T1000 (cell line): ENCODE measurements at regions not wholly inside any gene's neighbourhood (a gene's known extent, or its start where the extent isn't known, plus 50 kb on each side); places are given as distances from the start of the nearest gene placed in this dataset.
"Not testable (repeated sequence)": the region's sequence is repeated elsewhere in the genome, so short reads cannot be mapped to it uniquely, and the experiment has no call there.

Experiments used
- DNase-seq: peaks from one replicate; lab custom pipeline; 2025; ENCODE audit warnings: mixed read lengths; lab: John Stamatoyannopoulos, UW

DNA sequence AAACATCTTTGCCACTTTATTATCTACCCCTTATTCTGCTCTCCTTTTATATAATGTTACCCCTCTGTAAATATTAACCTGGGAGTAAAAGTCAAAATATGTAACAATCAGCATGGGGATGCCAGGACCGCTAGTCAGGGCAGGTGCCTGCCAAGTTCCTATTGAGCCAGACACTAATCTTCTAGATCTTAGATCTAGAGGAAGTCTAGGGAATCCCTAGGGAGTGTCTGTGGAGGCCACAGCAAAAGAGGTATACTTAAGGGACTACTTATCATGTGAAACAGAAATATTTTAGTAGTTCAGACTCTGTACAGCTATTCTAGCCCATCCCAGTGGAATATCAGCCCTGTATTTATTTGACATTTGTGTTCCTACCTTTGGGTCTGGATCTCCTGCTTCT, 600.8 kb upstream of the CDH2 start:
- no peak for DNase-seq

DNA sequence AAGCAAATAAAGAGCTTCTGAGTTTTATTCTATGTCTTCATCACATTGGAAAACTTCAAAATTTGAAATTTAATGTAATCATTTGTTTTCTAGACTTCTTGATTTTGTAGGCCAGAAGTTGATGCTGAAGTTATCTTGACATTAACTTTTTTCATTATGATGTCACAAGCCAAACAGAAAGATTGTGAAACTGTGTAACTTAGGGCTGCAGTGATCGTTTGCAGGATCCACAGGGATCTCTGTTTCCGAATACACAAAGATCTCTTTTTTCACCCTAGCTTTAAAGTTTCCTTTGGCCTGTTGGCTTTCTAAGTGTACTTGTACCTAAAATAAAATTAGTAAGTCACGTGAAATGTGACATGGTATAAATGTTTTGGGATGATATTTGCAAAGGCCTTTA, 594.9 kb upstream of the CDH2 start:
- DNase-seq, result no peak

DNA sequence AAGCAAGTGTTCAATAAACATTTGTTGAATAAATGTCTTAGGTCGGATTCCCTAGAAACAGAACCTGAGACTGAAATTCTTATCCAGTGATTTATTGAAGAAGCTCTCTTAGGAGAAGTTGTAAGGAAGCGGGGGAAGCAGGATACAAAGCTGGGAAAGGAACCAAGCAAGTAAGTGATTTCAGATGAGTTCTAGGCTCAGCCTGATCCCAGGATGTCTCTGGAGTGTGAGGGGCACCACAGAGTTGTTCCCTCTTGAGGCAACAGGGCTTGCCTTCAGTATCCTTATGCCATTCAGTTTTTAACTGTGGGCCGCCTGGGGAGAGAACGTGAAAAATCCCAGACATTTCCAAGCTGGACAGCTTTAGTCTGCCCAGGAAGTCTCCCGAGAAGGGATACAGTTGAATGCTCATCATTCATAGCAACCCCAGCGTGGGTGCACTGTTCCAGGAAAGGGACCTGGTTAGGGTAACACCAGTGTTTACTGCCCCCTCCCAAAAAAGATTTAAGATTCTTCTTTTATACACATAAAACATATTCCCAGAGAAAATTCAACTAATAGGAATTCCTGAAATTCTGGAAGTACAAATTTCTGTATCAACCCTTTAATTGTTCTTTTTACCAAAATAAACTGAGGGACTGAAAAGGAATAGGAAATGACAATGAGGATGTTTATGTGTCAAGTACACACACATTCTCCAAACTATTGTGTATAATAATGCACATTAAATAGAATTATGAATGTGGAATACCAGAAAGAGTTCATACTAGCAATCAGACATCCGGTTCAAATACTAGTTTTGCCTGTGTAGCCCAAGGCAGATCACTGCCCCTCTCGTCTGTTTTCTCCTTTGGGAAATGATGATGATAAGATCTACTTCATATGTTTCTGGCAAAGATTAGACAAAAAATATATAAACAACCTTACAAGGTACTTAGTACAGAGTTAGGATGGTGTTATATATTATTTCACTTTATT, 592.1 kb upstream of the CDH2 start:
- no peak for DNase-seq

DNA sequence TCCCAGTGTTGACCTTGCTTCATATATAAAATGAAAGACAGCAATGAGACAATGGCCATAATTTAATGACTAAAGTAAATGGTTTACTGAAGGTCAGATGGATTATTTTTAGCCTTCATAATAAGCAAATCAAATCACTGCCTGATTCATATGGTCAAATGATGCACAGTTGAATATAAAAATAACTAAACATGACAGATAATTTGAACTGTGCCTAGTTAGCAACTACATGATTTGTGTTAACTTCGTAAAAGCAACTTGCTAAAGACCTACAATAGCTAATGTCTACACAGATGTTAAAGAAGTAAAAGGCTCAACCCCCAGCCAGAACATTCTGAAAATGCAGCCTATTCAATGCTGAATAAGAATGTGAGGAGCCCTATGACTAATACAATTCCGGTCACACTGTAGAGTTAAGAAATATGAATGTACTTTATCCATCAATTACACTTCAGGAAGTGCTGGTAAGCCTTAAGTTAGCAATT, 590.8 kb upstream of the CDH2 start:
- DNase-seq, result no peak

DNA sequence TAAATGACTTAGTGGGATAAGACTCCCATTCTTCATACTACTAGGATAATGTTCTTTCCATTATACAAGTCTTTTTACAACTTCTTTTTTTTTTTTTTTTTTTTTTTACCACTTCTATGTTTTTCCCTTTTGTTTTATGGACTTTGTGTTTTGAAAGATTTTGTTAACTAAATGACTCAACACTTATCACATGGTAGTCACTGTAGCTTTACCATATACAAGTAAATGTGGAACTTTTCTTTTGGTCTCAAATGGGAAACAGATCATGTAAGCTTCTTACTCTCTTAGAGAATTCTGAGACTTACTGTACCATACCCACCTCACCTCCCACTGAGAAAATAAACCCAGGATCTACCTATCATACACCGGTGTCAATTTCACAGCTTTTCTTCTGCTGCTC, 590.3 kb upstream of the CDH2 start:
- DNase-seq, result no peak

DNA sequence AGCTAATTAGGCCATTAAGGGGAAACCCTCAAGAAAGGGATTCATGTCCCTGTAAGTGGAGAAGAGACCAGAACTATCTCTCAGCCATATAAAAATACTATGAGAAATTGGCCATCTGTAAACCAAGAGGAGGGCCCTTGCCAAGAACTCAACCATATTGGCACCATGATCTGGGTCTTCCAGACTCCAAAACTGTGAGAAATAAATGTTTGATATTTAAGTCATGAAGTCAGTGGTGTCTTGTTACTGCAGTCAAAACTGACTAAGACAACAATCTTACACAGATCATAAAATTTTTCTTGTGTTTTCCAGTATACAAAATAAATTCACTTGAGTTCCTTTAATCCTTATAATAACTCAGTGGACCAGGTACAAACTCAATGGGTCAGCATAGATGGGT, 589.8 kb upstream of the CDH2 start:
- no peak for DNase-seq

DNA sequence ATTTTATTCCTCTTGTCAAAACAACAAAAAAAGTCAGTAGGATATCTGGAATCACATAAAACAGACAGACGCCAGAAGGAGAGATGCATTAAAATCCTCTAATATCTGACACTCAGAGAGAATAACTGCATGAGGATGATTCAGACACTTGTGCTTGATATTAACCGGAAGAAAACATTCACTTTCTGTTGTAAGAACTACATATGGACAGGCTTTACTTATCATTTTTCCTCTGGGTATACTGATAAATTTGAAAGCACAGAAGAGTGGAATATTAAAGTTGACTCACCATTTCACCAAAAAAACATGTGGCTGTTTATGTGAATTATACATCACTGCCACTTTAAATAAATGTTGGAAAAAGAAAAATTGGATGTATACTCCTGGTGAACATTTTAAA, 589.1 kb upstream of the CDH2 start:
- DNase-seq, result no peak

DNA sequence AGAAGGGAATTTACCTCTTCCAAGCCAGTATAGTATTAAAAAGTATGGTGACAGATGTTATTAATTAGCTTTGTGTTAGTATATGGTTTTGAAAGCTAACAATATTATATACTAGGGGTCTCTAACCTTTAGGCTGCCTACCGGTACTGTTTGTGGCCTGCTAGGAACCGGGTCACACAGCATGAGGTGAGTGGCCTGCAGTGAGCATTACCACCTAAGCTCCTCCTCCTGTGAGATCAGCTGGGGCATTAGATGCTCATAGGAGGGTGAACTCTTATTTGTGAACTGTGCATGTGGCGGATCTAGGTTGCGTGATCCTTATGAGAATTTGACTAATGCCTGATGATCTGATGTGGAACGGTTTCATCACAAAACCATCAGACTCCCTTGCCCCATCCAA, 583.4 kb upstream of the CDH2 start:
- DNase-seq, result no peak

DNA sequence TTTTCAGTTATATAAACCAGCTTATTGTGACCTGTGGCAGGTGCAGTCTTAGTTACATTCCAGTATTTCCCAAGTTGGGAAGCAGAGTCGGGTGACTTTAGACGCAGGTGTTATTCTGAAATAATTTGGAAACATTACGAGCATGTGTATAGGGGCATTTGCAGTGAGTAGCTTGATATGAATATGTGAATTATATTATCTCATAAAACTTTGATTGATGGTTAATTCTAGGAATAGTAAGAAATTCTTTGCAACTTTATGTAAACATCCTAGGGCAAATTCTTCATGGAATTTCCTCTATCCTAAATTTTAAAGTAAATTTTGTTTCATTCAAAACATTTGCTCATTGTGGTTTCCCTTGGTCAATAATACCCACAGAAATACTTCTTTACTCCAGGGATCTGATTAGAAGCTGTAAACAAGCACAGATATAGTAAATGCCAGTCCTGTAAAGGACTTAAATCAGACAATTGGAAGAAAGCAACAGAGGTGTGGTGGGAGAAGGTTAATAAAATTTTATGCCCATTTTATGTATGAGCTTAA, 580.6 kb upstream of the CDH2 start:
- no peak for DNase-seq

DNA sequence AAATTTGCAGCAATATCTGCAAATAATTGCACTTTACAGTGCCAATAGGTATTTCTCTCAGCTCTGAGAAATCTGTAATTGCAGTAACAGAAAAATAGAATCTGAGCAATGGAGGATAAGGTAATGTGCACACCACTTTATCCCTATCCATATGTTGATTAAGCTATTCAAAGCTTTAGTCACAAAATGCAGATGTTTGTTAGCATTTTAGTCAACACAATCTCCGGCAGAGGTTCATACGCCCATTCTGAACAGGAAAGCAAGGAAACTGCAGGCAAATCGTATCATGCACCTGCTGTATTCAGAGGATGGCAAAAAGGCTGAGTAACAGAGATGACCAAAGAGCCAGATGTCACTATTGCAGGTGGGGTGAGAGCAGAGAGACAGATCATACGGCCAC, 566.2 kb upstream of the CDH2 start:
- DNase-seq, result no peak

DNA sequence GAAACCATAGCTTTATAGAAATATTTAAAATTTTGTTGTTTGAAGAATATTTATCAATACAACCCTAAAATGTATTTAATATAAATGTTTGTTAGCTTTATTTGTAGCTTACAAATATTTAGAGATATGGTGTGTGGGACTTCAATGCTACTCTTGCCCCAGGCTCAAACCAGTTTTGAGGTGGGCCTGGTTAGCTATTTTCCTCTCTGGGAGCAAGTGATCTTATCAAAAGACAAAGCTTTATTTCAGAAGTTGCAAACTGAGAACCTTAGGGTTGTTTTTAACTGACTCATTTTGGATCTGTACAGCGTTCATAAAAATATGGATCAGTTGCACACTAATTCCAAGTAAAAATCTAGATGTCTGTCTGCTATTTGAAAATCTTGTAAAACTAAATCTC, 563.6 kb upstream of the CDH2 start:
- no peak for DNase-seq

DNA sequence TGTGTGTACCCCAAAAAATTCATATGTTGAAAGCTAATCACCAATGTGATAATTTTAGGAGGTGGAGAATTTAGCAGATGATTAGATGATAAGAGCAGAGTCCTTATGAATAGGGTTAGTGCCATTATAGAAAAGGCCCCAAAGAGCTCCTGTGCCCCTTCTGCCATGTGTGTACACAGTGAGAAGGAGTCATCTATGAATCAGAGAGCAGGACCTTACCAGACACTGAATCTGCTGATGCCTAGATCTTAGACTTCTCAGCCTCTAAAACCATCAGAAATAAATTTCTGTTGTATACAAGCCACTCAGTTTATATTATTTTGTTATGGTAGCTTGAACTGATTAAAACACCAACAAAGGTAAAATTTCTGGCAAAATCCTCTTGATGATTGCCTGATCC, 560.0 kb upstream of the CDH2 start:
- no peak for DNase-seq

DNA sequence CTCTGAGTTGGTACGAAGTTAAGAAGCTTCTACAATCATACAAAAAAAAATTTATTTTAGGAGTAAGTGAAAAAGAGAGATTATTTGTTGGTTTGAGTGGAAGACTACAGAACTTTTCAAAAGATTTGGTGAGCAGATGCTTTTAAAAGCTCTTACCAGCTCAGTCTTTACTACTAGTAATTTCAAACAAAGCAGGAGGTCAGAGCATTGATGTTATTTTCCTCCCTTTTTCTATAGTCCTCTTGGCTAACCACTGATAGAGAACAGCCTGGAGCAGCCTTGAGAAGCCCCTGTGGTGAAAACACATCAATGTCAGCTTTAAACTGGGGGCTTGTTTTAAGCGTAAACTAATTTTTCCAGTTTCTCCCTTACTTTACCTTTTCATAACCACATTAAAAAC, 559.3 kb upstream of the CDH2 start:
- DNase-seq, result no peak

DNA sequence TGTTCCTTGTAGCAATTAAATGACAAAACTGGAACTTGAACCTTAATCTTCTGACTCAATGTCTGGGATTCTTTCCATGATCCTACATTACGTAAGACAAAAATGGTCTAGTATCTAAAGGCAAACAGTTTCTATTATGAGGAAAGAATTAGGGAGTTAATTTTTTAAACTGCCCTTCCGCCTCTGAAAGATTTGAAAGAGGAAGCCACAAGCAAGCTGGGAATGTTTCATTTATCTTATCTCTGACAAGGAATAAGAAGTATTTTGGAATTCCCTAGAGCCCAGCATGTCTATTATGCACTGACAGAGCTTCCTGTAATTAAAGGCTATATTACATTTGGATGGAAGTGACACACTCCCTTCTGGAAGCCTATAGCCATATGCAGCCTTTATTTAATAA, 558.8 kb upstream of the CDH2 start:
- DNase-seq, result no peak

DNA sequence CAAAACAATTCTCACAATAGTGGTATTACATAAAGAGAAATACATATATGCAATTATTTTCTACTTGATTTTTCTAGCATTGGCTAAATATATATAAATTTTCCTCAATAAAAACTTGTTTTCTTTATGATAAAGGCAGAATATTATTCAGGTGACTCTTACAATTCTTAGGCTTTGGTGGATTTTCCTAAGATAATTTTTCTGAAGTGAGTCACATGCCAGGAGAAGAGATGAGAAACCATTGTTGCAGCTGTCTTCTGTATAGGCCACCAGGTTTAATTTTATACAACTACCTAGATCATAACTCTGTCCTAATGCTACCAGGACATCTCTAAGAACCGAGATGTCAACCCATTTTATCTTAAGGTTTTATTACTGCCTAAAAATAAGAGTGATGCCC, 552.4 kb upstream of the CDH2 start:
- DNase-seq, result no peak

DNA sequence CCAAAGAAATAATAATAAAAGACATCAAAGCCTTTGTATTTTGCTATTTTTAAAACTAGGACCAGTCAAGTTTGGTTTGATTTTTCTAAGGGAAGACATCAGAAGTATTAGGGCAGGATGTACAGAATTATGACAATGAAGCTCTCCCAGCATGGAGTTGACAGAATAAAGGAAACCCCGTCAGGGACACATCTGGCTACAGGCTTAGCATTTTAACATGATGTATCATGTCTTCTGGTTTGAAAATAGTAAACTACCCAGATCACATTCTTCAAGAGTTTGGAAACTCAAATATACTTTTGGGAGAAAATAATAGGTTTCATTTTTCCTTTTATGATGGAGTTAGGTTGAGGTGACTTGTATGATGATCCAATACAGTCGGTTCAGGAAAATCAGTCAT, 552.0 kb upstream of the CDH2 start:
- DNase-seq, result no peak

DNA sequence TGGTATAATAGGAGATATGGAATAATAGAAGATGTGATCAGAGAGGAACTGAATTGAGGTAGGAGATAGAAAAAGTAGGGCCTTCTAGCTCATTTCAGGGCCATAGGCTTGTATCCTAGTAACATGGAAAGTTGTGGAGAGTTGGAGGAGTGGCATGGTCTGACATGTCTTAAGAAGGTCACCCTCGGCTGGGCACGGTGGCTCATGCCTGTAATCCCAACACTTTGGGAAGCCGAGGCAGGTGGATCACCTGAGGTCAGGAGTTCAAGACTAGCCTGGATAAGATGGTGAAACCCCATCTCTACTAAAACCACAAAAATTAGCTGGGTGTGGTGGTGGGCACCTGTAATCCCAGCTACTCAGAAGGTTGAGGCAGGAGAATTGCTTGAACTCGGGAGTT, 550.3 kb upstream of the CDH2 start:
- DNase-seq, result not testable (repeated sequence)

DNA sequence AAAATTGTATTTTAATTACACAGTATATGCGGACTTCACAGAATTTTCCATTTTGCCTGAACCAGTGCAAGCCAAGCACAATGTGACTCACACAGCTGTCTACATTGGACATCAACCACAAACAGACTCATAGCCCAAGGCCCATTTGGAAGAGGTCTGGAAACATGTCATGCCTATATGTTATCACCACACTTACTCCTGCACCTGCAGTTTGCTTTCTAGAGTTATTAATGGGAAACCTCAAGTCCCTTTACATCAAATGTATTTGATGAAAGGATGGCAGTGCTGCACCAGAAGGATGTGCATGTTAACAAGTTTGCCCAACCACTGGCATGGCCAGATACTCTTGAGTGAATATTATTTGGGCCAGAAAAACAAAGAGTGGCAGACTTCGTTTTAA, 548.9 kb upstream of the CDH2 start:
- no peak for DNase-seq

DNA sequence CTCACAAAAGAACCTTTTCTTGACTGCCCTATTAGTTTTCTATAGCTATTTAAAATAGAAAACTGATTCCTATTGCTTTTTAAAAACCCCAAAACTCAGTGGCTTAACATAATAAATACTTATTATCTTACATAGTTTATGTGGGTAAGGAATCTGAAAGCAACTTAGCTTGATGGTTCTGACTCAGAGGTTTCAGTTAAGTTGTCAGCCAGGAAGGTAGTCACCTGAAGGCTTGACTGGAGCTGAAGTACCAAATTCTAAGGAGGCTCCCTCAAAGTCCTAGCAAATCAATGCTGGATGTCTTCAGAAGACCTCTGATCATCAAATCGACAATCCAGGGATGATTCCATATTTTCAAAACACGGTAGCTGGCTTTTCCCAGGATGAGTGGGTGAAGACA, 546.6 kb upstream of the CDH2 start:
- no peak for DNase-seq

DNA sequence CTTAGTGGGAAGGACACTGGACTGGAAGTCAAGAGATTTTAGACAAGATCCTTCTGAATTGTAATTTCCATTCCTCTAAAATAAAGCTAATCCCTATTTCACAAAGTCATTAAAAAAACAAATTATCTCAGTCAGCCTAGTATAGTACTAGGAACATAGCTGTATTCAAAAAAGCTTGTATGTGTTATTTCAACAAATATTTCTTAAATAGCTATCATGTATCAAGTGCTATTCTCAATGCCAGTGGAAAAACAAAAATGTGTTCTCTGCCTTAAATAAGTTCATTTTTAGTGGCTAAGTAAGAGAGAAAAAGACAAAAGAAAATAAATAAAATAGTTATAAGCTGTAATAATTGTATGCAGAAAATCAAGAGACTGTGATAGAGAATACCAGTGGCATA, 541.8 kb upstream of the CDH2 start:
- DNase-seq, result no peak

DNA sequence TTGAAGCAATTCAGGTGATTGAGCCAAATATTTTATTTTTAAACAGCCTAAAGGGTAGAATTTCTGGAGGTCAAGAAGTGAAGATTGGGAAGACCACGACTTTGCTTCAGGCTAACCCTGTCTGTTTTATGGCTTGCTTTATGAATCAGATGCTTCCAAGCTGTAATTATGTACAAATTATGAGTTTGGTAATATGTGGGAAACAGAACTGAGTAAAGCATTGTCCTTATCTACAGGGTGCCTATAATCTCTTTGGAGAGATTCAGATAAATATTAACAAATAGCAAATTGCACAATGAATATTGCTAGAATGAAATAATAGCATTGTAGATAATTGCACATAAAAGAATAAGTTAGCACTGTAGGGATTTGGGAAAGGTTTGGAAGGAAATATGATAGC, 539.4 kb upstream of the CDH2 start:
- DNase-seq, result no peak

DNA sequence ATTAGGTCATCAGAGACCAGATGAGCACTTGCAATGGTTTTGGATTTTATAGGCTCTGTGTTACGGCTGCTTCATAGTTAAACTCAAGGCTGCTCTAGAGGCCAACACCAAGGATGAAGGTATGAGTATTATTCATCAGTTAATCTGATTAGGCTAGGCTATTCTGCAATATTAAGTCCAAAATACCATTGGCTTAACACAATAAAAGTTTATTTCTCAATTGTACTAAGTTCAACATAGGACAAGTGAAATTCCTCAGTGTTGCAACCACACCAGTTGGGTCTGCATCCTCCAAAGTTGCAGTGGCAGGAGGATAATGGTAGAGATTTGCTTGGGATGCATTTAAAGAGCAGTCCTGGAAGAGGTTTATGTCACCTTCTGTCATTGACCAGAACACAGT, 538.3 kb upstream of the CDH2 start:
- DNase-seq, result no peak

DNA sequence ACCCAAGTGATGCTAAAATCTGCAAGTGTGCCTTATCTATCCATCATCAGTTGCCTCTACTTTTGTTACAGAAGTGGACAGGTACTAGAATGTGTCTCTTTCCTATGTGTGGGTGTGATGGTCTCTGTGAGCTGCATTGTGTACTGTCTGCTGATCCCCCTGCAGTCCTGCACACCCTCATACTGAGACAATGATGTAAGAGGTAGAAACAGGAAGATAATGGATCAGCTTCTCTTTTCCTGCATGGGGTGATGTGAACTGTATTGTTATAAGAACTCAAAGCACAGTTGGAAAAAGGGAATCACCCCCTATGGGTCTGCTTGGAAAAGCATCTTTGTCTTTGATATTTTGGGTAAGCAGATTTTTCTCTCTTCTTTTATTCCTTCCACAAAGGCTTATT, 537.6 kb upstream of the CDH2 start:
- DNase-seq, result no peak
